ENCODE measurements at regions not wholly inside any gene's neighbourhood (a gene's known extent, or its start where the extent isn't known, plus 50 kb on each side); places are given as distances from the start of the nearest gene placed in this dataset.

GRCh38 chr18:74012954-74013630 lies 134.5 kb downstream of the FBXO15 start:
- Mint-ChIP-seq H3K4me3 (no peak overlapping the region), H3K27ac (no peak overlapping the region), H3K9me3 (peaks cover 2% of the 10 kb centered on the region), H3K4me1 (no peaks in the 10 kb centered on the region), H3K27me3 (ENCODE audit: insufficient read depth) (no peaks in the 10 kb centered on the region), H3K36me3 (ENCODE audit: low read depth) (no peaks in the 10 kb centered on the region)
- Histone ChIP-seq H3K4me3 (ENCODE audit: low read length) (no peak overlapping the region), H3K36me3 (ENCODE audit: control insufficient read depth, insufficient read depth, low read length) (no peaks in the 10 kb centered on the region), H3K27ac (ENCODE audit: low read depth, low read length) (no peak overlapping the region), H3K27me3 (ENCODE audit: control insufficient read depth, insufficient read depth, low read length, poor library complexity, severe bottlenecking) (no peaks in the 10 kb centered on the region), H3K9ac (ENCODE audit: extremely low read depth, low read length, poor library complexity, severe bottlenecking) (no peak overlapping the region), H3K9me3 (ENCODE audit: control insufficient read depth, low read length) (no peaks in the 10 kb centered on the region), H3K4me1 (ENCODE audit: control insufficient read depth, insufficient read depth, low read length) (no peaks in the 10 kb centered on the region)
- no peak for DNase-seq
- 88 to 100% methylated on average over 3 to 14 of the region's 14 CpGs for WGBS, 2 experiments (ENCODE audit: insufficient coverage in 1 of 2, insufficient read length in 1 of 2)
- TF ChIP-seq CTCF (conservative IDR thresholded peaks at IDR 0.05): no peak

- no peaks in the 10 kb centered on the region for H3K4me1 Mint-ChIP-seq
- no peak overlapping the region for H3K27ac ChIP-seq (ENCODE audit: low read depth, low read length)
- H3K4me3 Mint-ChIP-seq: no peak overlapping the region
- H3K9me3 ChIP-seq (ENCODE audit: control insufficient read depth, low read length): no peaks in the 10 kb centered on the region
- no peaks in the 10 kb centered on the region for H3K27me3 ChIP-seq (ENCODE audit: control insufficient read depth, insufficient read depth, low read length, poor library complexity, severe bottlenecking)
- no peak overlapping the region for H3K4me3 ChIP-seq (ENCODE audit: low read length)
- 93 to 99% methylated on average over 7 to 8 of the region's 8 CpGs for WGBS, 2 experiments (ENCODE audit: insufficient coverage in 1 of 2, insufficient read length in 1 of 2)
- no peaks in the 10 kb centered on the region for H3K4me1 ChIP-seq (ENCODE audit: control insufficient read depth, insufficient read depth, low read length)
- H3K36me3 ChIP-seq (ENCODE audit: control insufficient read depth, insufficient read depth, low read length): no peaks in the 10 kb centered on the region
- no peaks in the 10 kb centered on the region for H3K27me3 Mint-ChIP-seq (ENCODE audit: insufficient read depth)
- no peak overlapping the region for H3K27ac Mint-ChIP-seq
- no peaks in the 10 kb centered on the region for H3K36me3 Mint-ChIP-seq (ENCODE audit: low read depth)
- DNase-seq: no peak
- H3K9ac ChIP-seq (ENCODE audit: extremely low read depth, low read length, poor library complexity, severe bottlenecking): no peak overlapping the region
- TF ChIP-seq CTCF (conservative IDR thresholded peaks at IDR 0.05): no peak
- H3K9me3 Mint-ChIP-seq: peaks cover 2% of the 10 kb centered on the region
Measured at GRCh38 chr18:74006143-74006542, 141.5 kb downstream of the FBXO15 start.

GRCh38 chr18:74005320-74006109 lies 142.1 kb downstream of the FBXO15 start:
- TF ChIP-seq CTCF (conservative IDR thresholded peaks at IDR 0.05): no peak
- Mint-ChIP-seq H3K27ac (no peak overlapping the region), H3K4me3 (no peak overlapping the region), H3K27me3 (ENCODE audit: insufficient read depth) (no peaks in the 10 kb centered on the region), H3K36me3 (ENCODE audit: low read depth) (no peaks in the 10 kb centered on the region), H3K4me1 (no peaks in the 10 kb centered on the region), H3K9me3 (peaks cover 2% of the 10 kb centered on the region)
- Histone ChIP-seq H3K27me3 (ENCODE audit: control insufficient read depth, insufficient read depth, low read length, poor library complexity, severe bottlenecking) (no peaks in the 10 kb centered on the region), H3K9ac (ENCODE audit: extremely low read depth, low read length, poor library complexity, severe bottlenecking) (no peak overlapping the region), H3K27ac (ENCODE audit: low read depth, low read length) (no peak overlapping the region), H3K4me1 (ENCODE audit: control insufficient read depth, insufficient read depth, low read length) (no peaks in the 10 kb centered on the region), H3K9me3 (ENCODE audit: control insufficient read depth, low read length) (no peaks in the 10 kb centered on the region), H3K4me3 (ENCODE audit: low read length) (no peak overlapping the region), H3K36me3 (ENCODE audit: control insufficient read depth, insufficient read depth, low read length) (no peaks in the 10 kb centered on the region)
- 80 to 93% methylated on average over 2 to 4 of the region's 4 CpGs for WGBS, 2 experiments (ENCODE audit: insufficient coverage in 1 of 2, insufficient read length in 1 of 2)
- DNase-seq: no peak
